ENCODE measurements at regions not wholly inside any gene's neighbourhood (a gene's known extent, or its start where the extent isn't known, plus 50 kb on each side); places are given as distances from the start of the nearest gene placed in this dataset.

DNA sequence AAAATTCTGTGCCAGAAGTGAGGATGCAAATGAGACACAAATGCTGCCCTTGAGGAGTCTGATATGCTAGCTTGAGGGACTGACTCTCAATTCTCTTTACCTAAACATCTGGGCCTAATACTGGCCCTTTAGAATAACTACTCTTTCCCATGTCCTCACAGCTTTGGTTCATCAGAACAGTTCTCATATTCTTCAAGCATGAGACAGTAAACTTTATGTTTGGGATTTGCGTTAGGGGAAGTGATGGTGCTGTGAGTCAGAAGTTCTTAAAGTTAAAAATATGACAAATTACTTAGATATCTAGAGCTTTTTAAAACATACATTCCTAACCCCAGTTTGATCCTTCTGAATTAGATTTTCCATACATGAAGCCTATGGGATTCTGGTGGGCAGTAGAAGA, 665.0 kb upstream of the RGMB start:
- DNase-seq (ENCODE audit: low read depth): peak; percentile 84
- TF ChIP-seq, protein P1, sequence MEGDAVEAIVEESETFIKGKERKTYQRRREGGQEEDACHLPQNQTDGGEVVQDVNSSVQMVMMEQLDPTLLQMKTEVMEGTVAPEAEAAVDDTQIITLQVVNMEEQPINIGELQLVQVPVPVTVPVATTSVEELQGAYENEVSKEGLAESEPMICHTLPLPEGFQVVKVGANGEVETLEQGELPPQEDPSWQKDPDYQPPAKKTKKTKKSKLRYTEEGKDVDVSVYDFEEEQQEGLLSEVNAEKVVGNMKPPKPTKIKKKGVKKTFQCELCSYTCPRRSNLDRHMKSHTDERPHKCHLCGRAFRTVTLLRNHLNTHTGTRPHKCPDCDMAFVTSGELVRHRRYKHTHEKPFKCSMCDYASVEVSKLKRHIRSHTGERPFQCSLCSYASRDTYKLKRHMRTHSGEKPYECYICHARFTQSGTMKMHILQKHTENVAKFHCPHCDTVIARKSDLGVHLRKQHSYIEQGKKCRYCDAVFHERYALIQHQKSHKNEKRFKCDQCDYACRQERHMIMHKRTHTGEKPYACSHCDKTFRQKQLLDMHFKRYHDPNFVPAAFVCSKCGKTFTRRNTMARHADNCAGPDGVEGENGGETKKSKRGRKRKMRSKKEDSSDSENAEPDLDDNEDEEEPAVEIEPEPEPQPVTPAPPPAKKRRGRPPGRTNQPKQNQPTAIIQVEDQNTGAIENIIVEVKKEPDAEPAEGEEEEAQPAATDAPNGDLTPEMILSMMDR (conservative IDR thresholded peaks at IDR 0.05; ENCODE audit: low read length): no peak
- H3K4me3 ChIP-seq (ENCODE audit: low read length): no peak overlapping the region

DNA sequence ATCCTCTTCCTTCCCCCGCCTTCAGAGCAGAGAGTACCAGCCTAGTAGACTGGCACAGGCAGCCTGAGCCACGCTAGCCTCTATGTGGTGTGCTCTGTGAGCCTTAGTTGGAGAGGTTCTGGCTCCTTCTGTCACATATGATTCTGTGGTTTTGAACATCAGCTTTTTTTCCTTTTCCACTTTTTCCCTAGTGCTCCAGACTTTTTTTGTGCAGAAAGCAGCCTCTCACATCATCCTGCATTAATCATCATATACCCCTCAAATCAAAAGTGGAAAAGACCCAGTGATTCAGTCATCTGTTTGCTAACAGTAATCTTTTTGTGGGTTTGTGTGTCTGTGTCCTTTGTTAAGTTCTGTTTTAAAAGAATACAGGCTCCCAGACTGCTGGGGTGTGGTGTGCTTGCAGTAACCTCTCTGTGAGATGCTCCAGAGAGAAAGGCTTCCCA, 663.9 kb upstream of the RGMB start:
- H3K4me3 ChIP-seq (ENCODE audit: low read length): no peak overlapping the region; the same call in 1 of the 2 replicates
- TF ChIP-seq, protein P1 (conservative IDR thresholded peaks at IDR 0.05; ENCODE audit: low read length): no peak
- peak; percentile 68 for DNase-seq (ENCODE audit: low read depth)

DNA sequence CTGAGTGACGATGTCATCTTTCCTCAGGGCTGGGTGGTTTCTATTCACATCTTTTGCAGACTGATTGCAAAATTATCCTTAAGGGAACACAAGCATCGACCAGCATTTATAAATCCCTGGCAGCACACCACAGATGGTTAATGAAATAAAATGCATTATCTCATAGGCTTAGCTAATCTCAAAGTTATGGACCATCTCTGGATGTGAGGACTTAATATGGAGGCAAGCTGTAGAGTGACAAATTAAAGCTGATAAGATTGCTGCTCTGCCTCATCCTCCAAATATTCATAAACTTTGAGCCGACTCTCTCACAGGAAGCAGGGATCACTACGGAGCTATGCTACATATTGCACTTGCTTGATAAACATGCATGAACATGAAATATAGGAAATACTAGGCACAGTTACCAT, 663.2 kb upstream of the RGMB start:
- DNase-seq (ENCODE audit: low read depth): peak; percentile 79
- H3K4me3 ChIP-seq (ENCODE audit: low read length): no peak overlapping the region
- TF ChIP-seq, protein P1 (conservative IDR thresholded peaks at IDR 0.05; ENCODE audit: low read length): no peak

DNA sequence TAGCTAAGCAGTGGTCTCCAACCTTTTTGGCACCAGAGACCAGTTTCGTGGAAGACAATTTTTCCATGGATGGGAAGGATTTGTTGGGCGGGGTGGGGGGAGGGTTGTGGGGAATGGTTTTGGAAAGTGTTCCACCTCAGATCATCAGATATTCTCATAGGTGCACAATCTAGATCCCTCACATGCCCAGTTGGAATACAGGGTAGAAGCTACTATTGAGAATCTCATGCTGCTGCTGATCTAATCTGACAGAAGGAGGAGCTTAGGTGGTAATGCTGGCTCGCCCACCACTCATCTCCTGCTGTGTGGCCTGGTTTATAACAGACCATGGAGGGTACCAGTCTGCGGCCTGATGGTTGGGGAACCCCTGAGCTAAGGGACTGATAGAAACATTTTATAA, 662.7 kb upstream of the RGMB start:
- TF ChIP-seq, protein P1 (conservative IDR thresholded peaks at IDR 0.05; ENCODE audit: low read length): no peak
- no peak overlapping the region for H3K4me3 ChIP-seq (ENCODE audit: low read length)
- no peak for DNase-seq (ENCODE audit: low read depth)

DNA sequence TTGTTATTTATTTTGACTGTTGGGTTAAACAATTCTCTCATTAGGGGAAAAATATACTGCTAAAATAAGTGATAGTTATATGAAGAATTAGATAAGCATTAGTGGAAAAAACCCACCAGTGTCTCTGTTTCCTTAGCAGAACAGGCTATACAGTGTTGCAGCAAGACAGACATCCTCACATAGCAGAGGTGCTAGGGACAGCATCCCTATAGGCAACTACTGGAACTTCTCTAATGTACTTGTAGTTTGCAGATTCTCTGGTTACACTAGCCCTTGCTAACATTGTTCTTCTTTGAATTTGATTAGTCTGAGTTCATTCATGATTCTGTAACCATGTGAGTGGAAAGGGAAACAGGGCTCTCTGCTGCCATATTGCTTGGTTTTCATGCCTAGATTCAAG, 661.8 kb upstream of the RGMB start:
- no peak for DNase-seq (ENCODE audit: low read depth)
- no peak overlapping the region for H3K4me3 ChIP-seq (ENCODE audit: low read length)
- TF ChIP-seq, protein P1 (conservative IDR thresholded peaks at IDR 0.05; ENCODE audit: low read length): no peak

DNA sequence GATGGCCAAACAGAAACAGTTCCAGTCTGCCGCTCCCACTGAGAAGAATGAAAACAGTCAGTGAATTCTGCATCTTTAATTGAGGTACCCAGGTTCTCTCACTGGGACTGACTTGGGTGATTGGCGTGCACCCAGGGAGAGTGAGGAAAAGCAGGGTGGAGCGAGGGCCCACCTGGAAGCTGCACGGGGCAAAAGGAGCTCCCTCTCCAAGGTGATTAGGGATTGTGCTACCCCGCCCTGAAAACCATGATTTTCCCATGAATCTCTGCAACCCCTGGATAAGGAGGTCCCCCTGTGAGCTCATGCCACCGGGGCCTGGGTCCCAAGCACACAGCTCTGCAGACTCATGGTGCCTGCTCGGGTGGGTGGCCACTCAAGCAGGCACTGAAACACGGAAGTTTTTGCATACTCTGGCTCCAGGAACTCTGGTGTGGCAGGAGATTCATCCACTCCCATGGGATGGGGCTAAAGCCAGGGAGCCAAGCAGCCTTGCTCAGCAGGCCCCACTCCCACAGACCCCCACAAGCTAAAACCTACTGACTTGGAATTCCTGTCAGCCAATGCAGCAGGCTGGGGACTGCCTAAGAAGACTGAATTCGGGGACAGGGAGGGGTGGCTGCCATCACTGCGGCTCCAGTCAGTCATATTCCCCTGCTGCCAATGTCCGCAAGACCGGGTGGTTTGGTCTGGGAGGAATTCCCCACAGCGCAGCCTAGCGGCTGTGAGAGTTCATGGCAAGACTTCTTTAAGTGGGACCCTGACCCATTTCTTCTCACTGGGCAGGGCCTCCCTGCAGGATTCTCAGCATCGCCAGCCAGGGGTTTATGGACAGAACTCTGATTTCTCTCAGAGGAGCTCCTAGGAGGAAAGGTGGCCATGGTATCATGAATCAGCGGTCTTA, 652.2 kb upstream of the RGMB start:
- TF ChIP-seq, protein P1 (conservative IDR thresholded peaks at IDR 0.05; ENCODE audit: low read length): no peak

DNA sequence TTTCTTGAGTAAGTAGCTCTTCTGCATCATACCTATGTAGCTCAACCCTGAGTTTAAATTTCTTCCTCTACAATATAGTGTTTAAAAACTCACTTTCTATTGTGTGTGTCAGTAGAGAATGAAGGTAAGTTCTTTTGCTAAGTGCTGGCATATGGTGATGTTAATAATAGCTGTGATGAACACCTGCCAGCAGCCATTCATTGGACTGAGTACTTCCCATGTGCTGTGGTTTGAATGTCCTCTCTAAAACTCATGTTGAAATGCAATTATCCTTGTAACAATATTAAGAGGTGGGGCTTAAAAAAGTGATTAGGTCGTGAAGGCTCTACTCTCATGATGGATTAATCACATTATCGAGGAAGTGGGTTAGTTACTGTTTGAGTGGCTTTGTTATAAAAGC, 645.2 kb upstream of the RGMB start:
- TF ChIP-seq, protein P1 (conservative IDR thresholded peaks at IDR 0.05; ENCODE audit: low read length): no peak
- no peak overlapping the region for H3K4me3 ChIP-seq (ENCODE audit: low read length)
- no peak for DNase-seq (ENCODE audit: low read depth)

More for the DNA sequence above, 652.2 kb upstream of the RGMB start:
- DNase-seq (ENCODE audit: low read depth): no peak
- H3K4me3 ChIP-seq (ENCODE audit: low read length): no peak overlapping the region
